H1 (cell line): ENCODE measurements at regions not wholly inside any gene's neighbourhood (a gene's known extent, or its start where the extent isn't known, plus 50 kb on each side); places are given as distances from the start of the nearest gene placed in this dataset.

Experiments
- RXRA ChIP-seq: IDR thresholded peaks from 2 replicates; pipeline ENCODE4 v1.6.1; 2011; ENCODE audit warnings: low read depth, mild to moderate bottlenecking, low read length, moderate library complexity; ENCODE audit not compliant: insufficient read depth
- TF ChIP-seq, protein P1 (sequence below): fragments of 300-600 bp; sonication (generic); IDR thresholded peaks from 2 replicates; pipeline ENCODE4 v1.7.1; 2012; ENCODE audit warnings: low read length, moderate library complexity, mild to moderate bottlenecking, inconsistent platforms; ENCODE audit not compliant: insufficient replicate concordance

DNA sequence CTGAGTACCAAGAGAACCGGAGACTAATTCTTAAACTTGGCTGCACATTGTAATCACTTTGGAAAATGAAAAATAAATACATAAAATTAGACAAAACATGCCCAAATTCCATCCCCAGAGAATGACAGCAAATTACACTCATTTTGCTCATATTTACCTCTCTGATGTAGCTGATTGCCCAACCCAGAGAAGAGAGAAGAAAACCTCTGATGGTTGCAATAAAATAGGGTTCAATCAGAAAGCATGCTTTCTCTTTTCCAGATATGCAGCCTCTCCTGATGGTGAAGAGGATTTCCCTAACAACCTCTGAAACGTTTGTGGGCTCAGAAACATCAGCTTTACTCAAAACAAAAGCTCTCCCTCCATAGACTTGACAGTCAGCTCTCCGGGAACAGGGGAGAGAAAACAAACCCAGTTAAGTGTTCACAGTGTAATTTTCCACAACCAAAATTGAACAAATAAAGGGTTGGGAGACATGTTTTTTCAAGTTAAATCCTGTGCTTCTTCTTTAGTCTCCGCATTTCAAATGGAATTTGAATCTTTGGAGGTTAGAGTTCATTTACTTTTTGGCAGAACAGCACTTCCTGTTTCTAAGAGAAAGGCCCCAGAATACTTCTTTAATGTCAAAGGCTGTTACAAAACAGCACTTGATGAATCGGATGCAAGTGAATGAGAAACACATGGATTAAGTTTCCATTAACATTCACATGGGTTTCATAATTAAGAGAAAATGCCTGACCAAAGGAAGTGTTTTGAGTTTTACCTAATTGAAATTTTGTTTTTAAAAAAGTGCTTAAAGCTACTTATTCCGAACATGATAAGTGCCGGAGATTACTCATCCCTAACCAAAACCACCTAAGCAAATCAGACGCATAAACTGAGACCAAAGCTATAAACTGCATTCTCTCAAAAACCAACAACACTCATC lies 570.1 kb upstream of the SYT4 start (continued):
- TF ChIP-seq, protein P1, sequence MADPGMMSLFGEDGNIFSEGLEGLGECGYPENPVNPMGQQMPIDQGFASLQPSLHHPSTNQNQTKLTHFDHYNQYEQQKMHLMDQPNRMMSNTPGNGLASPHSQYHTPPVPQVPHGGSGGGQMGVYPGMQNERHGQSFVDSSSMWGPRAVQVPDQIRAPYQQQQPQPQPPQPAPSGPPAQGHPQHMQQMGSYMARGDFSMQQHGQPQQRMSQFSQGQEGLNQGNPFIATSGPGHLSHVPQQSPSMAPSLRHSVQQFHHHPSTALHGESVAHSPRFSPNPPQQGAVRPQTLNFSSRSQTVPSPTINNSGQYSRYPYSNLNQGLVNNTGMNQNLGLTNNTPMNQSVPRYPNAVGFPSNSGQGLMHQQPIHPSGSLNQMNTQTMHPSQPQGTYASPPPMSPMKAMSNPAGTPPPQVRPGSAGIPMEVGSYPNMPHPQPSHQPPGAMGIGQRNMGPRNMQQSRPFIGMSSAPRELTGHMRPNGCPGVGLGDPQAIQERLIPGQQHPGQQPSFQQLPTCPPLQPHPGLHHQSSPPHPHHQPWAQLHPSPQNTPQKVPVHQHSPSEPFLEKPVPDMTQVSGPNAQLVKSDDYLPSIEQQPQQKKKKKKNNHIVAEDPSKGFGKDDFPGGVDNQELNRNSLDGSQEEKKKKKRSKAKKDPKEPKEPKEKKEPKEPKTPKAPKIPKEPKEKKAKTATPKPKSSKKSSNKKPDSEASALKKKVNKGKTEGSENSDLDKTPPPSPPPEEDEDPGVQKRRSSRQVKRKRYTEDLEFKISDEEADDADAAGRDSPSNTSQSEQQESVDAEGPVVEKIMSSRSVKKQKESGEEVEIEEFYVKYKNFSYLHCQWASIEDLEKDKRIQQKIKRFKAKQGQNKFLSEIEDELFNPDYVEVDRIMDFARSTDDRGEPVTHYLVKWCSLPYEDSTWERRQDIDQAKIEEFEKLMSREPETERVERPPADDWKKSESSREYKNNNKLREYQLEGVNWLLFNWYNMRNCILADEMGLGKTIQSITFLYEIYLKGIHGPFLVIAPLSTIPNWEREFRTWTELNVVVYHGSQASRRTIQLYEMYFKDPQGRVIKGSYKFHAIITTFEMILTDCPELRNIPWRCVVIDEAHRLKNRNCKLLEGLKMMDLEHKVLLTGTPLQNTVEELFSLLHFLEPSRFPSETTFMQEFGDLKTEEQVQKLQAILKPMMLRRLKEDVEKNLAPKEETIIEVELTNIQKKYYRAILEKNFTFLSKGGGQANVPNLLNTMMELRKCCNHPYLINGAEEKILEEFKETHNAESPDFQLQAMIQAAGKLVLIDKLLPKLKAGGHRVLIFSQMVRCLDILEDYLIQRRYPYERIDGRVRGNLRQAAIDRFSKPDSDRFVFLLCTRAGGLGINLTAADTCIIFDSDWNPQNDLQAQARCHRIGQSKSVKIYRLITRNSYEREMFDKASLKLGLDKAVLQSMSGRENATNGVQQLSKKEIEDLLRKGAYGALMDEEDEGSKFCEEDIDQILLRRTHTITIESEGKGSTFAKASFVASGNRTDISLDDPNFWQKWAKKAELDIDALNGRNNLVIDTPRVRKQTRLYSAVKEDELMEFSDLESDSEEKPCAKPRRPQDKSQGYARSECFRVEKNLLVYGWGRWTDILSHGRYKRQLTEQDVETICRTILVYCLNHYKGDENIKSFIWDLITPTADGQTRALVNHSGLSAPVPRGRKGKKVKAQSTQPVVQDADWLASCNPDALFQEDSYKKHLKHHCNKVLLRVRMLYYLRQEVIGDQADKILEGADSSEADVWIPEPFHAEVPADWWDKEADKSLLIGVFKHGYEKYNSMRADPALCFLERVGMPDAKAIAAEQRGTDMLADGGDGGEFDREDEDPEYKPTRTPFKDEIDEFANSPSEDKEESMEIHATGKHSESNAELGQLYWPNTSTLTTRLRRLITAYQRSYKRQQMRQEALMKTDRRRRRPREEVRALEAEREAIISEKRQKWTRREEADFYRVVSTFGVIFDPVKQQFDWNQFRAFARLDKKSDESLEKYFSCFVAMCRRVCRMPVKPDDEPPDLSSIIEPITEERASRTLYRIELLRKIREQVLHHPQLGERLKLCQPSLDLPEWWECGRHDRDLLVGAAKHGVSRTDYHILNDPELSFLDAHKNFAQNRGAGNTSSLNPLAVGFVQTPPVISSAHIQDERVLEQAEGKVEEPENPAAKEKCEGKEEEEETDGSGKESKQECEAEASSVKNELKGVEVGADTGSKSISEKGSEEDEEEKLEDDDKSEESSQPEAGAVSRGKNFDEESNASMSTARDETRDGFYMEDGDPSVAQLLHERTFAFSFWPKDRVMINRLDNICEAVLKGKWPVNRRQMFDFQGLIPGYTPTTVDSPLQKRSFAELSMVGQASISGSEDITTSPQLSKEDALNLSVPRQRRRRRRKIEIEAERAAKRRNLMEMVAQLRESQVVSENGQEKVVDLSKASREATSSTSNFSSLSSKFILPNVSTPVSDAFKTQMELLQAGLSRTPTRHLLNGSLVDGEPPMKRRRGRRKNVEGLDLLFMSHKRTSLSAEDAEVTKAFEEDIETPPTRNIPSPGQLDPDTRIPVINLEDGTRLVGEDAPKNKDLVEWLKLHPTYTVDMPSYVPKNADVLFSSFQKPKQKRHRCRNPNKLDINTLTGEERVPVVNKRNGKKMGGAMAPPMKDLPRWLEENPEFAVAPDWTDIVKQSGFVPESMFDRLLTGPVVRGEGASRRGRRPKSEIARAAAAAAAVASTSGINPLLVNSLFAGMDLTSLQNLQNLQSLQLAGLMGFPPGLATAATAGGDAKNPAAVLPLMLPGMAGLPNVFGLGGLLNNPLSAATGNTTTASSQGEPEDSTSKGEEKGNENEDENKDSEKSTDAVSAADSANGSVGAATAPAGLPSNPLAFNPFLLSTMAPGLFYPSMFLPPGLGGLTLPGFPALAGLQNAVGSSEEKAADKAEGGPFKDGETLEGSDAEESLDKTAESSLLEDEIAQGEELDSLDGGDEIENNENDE = no peak
- TF ChIP-seq RXRA = no peak
